T follicular helper cell (primary cell): ENCODE measurements at regions not wholly inside any gene's neighbourhood (a gene's known extent, or its start where the extent isn't known, plus 50 kb on each side); places are given as distances from the start of the nearest gene placed in this dataset.

Experiments used
- DNase-seq: peaks from one replicate; pipeline ENCODE4 v3.0.0-alpha.2; 2020; ENCODE audit warnings: low read depth

DNA sequence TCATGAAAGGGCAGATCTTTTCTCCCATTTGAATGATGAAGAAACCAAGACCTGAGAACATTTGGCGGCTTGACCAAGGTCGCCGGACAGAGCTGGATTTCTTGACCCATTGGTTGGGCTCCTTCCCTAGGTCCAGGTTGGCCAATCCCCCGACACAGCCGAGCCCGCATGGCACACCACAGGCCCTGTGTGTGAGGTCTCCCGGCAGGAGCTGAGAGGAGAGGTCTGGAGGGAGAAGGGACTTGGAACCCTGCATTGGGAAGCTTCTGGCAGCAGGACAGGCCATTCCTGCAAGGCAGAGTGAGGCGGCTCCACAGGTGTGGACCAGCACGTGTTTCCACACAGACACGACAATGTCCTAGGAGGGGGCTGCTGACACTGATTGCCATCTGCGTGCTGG, 98.6 kb upstream of the THY1 start:
- DNase-seq: no peak

DNA sequence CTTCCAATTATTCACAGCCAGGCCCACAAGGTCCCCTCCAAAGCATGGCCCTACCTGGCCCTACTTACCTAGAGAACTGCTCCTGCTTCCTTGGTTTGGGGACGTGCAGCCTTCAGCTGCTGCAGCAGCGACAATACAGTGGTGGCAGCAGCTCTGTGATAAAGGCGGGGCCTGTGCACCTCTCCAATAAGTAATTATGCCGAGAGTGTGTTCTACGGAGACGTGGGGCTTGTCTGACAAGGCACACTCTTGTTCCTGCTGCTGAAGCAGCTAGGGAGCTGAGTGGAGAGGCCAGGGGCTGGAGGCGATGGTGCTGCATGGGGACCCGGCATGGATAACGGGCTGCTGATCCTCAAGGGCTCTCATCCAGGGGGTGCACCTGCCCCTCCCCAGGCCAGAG, 98.0 kb upstream of the THY1 start:
- DNase-seq: no peak

DNA sequence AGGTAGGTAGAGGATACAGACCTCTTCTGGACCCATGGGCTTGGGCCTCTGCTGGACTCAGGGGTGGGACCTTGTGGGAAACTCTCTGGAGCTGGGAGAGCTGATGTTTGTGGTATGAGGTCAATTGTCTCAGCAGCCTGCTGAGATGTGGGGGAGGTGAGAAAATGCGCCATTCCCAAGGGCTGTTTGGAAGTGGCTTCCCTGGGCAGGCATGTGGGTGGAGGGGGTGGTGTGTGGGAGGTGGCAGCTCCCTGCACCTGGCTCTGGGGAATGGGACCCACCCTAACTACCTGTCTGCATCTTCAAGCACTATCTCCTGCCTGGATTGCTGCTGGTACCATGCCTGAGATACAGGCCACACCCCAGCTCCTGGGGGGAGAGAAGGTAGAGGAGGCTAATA, 97.4 kb upstream of the THY1 start:
- no peak for DNase-seq

DNA sequence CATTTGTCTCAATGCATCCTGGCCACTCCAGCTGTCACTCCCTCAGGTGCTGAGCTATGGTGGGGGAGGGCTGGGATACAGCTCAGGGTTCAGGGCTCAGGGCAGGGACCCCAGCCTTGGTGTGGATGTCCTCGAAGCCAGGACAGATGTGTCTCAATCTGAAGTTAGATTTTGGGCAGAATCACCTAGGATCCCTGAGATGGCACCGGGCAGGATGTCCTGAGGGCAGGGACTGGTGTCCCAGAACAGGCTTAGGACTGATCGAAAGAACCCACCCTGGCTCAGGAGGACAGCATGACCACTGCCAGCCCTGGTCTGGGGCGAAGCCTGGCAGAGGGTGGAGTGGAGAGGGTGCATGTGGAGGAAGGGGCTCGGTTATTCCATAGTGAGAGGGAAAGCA, 96.8 kb upstream of the THY1 start:
- DNase-seq: no peak

DNA sequence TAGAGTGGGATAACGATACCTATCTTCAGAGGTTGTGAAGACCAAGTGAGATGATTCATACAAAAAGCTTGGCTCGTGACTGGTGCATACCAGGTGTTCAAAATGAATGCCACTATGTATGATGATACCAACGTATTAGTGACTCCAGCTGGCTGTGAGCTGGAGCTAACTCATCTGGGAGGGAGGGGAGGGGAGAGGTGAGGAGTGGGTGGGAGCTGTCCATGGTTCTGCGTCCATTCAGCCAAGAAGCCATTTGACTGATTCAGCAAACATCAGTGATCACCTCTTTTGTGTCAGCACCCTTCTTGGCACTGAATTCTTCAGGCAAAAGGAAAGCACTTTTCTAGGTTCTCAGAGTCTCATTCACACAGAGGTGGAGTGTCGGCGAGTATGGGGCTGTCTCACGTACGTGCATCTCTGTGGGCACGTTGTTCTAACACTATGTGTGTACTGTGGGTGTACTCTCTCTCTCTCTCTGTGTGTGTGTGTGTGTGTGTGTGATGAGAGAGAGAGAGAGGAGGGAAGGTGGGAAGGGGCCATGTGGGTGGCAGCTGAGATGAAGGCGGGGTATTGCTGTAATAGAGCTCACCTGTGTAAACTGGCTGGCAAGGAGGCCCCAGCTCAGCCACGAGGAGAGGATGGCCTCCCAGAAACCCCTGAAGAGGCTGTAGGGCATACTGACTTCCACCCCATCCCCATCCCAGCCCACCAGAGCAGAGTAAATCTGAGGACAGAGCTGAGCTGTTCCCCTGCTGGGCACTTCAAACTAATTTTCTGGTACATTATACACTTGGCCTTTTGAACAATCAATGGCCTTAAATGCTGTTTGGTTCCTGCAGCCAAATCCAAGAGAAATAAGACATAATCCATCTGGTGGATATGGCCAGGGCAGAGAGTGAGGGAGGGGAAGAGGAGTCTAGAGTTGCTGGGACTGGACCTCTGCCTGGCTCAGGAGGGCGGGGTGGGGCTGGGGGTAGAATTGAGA, 96.1 kb upstream of the THY1 start:
- no peak for DNase-seq

DNA sequence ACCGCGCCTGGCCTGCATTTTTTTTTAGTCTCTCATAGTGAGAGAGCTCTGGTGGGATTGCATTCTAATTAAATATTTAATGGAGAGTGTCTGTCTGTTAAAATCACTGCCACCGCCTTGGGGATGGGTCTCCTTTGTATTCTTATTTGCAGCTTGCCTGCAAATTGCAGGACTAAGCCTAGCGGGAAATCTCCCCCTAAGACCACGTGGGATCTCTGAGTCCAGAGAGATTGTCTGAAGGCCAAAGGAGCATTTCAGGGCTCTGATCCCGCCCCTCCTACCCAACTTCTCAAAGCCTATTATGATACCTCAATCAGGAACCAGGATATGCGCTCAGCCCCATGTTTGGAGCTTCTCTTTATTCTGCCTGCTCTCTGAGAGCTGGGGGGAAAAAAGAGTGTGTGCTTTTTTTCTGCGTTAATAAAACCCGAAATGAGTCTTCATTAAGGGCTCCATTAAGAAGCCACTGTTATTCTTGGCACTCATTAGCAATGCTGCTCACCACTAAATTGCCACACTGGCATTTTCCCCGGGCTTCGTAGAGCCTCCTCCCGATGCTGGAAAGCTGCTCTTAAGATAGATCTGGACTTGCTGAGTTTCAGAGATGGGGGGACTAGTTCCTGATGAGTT, 92.9 kb upstream of the THY1 start:
- no peak for DNase-seq

DNA sequence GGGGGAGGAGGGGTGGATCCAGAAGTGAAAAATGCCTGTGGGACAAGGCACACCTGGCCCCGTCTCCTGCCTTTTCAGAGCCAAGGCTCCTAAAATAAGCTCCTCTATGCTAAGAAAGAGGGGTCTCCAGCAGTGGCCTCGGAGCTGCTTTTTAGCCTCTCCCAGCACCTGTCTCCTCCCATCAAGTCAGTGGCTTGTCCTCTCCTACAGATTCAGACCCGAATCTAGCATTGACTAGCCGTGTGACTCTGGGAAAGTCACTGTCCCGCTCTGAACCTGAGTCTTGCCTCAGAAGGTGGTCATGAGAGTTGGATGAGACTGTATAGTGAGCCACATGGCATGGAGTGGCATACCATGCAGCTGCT, 90.8 kb upstream of the THY1 start:
- DNase-seq: no peak

DNA sequence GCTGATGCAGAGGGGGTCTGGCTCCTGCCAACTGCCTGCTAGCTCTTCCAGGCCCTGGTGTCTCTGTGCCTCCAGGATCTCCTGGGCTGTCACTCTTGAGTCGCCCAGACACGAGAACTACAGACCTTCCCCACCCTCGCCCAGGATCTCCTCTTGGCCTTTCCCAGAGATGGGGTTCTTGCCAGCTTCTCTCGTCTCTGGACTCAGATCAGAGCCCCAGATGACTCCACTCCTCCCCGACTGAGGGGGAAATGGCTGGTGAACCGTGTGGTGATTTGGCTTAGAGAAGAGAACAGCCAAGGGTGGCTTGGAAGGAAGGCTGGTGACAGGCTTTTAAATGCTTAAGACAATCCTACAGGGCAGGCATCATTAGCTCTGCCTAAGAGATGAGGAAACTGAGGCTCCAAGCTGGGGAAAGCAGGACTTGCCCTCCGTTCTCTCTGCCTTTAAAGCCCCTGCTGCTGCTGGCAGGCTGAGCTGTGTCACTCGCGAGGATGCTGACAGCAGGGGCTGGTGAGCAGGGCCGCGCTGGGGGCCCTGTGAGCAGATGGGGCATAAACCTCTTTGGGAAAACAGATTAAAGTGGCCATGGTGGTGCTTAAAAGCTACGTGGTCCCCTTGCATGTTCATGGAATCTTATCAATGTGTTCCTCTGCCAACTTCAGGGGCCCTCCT, 90.3 kb upstream of the THY1 start:
- no peak for DNase-seq

DNA sequence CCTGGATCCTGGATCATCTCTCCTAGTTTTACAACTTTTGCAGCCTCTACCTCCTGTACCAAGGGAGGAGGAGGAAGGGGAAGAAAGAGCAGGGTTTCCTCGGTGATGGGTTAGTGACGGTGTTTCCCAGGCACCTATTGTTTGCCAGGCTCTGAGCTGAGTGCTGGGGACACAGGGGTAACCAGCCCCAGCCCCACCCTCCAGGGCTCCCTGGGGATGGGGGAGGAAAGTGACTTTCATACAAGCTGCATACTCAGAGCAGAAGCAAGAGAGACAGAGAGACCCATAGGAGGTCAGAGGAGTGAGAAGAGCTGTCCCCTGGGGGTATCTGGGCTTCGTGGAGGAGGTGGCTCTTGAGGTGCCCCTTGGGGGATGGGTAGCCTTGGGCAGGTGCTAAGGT, 89.4 kb upstream of the THY1 start:
- DNase-seq: no peak

DNA sequence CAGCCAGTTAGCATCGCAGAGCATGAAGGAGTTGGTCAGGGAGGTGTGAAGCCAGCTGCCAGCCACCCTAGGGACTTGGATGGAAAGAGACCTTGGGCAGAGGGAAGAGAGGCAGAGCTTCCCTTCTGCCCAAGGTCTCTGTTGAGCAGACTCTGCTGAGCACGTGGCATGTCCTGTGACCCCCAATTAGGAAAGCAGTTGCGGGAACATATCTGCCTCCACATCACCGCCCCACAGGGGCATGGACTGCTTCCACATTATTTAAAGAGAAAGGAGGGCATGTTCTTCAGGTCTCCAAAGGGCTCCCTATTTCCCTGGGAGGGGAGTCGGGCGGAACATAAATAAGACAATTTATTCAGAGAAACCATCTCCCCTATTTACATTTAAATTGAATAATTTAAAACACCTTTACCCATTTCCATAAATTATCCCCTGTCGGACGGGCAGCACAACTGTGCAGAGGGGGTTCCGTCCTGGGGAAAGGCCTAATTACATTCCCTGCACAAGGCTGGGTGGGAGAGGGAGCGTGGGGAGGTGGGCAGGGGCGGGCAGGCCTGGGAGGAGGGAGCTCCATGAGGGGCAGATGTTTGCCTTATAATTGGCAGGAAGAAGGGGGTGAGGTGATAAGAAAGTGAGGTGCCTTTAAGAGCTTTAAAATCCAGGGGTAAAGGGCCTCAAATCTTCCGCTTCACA, 88.8 kb upstream of the THY1 start:
- DNase-seq: no peak

DNA sequence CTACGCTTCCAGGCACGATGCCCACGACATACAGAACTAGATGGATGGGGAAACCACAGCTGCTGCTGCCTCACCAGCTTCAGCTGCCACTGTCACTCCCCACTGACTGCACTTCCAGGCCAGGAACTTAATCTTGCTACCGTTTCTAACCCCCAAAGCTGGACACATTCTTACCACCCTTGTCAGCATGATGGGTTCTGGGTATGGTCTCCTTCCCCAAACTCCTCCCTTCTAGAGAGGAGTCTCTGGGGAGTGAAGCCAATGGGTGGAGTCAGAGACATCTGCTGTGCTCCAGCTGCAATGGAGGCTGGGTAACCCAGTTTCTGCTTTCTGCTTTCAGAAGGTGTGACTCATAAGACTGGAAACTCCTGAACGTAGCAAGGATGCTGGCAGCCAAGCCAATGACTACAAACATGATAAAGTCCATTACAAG, 87.0 kb upstream of the THY1 start:
- DNase-seq: no peak

DNA sequence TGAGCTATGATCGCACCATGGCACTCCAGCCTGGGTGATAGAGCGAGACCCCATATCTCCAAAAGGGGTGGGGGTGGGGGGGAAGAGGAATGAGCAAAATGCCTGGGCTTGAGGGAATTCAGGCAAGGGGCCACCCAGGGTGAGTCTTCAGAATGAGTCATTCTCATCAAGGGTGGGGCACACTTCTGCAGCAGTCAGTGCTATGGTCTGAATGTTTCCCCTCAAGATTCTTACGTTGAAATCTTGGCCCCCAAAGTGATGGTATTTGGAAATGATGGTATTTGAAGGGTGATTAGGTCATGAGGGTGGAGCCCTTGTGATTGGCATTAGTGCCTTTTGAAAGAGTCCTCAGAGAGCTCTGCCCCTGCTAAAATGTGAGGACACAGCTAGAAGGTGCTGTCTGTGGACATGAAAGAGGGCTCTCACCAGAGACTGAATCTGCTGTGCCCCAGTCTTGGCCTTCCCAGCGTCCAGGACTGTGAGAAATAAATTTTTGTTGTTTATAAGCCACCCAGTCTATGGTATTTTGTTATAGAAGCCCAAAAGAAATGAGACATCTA, 86.4 kb upstream of the THY1 start:
- DNase-seq: no peak

DNA sequence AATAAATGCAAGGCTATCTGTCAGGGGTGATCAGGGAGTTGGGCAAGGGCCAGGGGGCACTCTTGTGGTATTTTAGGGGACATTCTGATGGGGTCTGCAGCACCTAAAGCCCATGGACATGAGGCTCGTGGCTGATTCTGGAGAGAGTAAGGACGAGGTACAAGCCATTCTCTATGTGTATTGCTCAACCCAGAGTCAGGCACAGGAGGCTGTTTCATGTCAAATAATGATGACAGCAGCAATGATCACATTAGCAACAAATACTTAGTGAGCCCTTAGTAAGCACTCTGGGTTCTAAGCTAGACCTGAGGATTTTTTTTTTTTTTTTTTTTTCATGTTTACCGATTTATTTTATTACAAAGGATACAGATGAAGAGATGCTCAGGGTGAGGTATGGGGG, 83.5 kb upstream of the THY1 start:
- DNase-seq: no peak

DNA sequence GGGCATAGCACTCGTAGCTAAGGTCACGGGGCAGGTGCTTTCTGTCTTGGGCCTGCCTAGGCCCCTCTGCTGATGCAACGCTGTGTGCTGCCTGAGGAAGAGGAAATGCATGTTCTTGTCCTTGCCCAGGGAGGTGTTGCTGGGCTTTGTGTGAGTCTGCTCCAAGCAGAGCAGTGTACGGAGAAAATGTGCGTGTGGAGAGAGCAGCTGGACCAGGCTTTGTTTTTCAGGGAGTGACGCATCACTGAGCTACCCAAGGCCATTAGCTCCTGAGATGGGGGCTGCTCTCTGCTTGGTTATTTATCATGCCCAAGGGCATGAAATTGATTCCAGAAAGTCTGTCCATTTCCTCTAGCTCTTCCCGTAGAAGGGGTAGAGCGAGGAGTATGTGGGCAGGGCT, 82.9 kb upstream of the THY1 start:
- no peak for DNase-seq

DNA sequence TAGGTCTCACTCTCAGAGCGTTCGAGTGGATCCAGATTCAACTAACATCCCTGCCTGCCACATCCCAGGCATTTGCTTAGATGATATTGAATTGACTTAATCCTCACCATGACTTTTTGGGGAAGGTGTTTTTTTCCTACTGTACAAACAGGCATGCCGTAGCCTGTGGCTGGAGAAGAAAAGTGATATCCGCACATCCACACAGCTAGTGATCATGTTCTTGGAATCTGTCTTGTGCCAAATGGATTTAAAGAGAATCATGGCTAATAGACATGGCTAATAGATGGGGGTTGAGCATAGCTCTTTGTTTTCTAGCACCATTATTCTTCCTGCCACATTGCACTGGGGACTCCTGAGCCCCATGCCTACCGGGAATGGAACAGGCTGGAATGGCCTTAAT, 82.1 kb upstream of the THY1 start:
- no peak for DNase-seq

DNA sequence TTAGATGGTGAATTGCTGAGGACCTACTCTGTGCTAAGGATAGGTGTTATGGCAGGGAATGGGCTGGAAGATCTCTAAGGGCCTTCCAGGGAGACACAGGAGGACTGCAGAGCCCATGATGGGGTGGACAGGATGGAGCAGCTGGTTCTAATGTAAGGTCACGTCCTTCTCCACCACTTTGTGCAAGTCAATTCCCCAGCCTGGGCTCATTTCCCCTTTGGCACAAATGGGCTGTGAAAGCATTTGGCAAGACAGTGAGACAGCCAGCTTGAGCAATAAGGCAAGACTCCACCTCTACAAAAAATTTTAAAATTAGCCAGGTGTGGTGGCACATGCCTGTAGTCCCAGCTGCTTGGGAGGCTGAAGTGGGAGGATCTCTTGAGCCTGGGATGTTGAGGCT, 81.4 kb upstream of the THY1 start:
- DNase-seq: no peak

DNA sequence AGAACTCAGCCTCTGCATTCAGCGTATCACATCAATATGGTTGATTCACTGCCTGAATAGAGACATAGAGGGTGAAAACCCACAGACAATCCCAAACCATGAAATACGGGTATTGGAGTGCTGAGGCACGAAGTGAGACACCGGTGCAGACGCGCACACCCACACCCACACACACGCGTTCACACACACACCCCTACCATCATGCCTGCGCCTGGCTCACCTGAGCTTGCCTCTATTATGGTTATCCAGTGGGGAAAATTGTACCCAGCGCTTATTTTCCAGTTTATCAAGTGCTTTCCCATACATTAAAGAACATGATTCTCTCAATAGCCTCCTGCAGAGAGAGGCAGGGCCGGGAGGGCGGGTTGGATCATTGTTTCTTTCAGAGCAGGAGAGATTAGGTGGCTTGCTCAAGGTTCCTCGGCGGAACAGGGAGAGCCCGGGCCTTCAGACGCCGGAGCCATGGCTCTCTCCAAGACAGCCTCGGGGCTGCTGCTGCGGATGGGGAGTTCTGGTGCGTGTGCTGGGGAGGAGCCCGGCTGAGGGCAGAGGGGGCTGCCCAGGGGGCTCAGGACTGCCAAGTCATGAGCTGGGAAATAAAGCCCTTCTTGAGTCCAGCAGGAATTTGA, 78.9 kb upstream of the THY1 start:
- DNase-seq: no peak

DNA sequence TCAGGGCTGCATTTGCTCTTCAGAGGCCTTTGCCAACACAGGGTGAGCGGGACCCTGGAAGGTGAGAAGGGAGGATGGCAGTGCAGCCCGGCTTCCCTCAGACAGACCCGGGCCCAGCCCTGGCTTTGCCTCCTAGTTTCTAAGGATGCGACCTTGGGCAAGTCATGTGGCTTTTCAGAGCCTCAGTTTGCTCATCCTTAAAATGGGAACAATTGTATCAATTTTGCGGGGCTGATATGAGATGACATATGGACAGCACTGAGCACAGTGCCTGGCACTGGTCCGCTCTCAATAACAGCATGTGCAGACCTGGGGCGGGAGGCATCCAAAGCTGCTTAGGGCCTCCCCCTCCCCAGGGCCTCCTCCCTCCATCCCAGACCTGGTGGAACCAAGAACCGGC, 74.7 kb upstream of the THY1 start:
- no peak for DNase-seq

DNA sequence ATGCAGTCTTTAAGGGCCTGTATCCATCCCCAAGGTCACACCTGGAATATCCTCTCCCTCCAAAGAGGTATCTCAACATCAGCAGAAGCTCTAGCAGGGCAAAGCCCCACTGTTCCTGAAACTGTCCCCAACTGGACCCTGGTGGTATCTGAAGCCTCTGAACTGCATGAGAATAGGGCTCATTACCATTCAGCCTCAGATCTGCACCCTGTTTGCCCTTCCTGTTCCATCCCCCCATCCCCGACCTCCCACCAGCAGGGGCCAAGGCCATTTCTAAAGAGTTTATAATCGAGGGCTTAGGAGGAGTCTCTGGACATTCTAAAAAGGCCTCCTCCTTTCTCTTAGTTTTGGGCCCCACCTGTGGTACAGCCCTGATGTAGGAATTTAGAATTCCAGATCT, 74.0 kb upstream of the THY1 start:
- DNase-seq: no peak

DNA sequence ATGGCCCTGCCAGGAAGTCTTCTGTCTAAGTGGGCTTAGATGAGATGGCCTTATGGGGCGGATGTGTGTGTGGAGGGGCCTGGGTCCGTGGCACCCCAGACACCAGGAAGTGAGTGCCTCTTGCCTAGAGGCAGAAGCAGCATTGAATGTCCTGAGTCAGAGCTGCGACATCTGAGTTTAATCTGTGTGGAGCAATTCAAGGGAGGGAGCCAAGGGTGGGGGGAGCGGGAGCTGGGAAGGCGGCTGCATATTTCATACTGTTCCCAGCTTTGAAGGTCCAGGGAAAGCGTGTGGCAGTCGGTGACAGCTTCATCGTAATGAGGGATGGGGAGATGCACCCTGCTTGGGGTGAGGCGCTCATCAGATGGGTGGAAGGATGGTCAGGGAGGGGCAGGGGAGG, 73.5 kb upstream of the THY1 start:
- no peak for DNase-seq

DNA sequence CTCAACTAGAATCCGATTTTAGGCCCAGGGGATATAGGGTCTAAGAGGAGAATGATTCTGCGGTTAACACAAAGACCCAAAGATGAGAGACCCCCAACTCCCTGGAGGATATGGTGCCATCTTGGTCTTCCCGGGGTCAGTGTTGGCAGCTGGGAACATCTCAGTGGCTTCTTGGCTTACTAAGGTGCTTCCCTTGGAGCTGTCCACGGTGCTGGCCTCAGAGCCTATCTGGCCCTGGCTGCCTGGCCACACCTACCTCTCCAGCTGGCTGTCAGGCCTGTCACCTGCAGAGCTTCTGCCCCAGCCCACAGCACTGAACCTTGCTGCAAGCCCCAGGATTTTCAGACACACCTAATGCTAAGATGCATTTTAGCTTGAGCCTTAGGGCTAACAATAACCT, 70.7 kb upstream of the THY1 start:
- DNase-seq: no peak
